ENCODE measurements at regions not wholly inside any gene's neighbourhood (a gene's known extent, or its start where the extent isn't known, plus 50 kb on each side); places are given as distances from the start of the nearest gene placed in this dataset.

DNA sequence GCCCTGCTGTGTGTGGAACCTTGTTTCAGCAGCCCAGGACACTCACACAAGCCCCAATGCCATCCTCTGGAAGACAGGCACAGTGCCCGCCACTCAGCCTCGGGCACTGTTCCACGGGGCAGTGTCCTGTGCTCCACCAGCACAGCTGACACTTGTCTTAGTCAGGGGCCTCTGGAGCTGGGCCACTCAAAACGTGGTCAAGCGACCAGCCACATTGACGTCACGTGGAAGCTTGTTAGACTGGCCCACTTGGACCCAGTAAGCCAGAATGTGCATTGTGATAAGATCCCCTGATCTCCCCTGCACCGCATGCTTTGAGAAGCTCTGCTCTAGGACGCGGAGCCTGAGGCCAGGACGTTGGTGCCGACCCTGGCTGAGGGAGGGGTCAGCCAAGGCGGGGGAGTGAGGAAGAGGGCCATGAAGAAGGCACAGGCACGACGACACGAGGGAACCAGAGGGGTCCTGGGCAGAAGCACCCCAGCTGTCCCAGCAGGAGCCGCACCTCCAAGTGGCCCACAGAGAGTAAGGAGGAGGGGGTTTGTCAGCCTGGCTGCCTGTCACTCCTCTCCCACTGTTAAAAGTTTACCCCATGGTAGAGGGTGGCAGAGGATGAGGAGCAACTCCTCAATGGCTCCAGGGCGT is 64.6 kb downstream of the LINC01488 start:
- no peak for DNase-seq (ENCODE audit: low spot score)

DNA sequence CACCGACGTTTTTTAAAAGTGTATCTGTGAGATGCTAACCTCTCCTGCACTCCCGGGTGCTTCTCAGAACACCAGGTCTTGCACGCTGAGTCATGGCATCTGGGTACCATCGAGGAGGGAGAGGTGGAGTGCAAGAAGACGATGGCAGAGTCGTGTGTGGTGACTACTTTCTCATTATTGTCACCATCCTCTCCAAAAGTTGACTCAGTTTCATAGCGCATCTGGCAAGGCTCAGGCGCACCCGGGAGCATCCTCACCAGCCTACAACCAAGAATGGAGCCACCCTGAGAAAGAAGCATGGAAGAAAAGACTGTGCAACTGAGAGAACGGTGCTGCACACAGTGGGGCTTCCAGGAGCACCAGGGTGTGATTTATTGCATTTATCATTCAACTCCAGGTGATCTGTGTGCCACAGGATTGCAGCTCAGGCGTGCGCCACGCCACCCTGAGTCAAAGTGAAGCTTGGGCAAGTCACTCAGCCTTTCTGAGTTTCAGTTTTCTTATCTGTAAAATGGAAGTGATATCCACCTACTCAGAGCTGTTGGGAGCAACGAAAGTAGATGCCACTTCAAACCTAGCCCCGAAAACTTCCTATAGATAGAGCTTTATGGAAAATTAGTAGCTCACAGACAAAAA is 65.4 kb downstream of the LINC01488 start:
- DNase-seq (ENCODE audit: low spot score) = no peak

DNA sequence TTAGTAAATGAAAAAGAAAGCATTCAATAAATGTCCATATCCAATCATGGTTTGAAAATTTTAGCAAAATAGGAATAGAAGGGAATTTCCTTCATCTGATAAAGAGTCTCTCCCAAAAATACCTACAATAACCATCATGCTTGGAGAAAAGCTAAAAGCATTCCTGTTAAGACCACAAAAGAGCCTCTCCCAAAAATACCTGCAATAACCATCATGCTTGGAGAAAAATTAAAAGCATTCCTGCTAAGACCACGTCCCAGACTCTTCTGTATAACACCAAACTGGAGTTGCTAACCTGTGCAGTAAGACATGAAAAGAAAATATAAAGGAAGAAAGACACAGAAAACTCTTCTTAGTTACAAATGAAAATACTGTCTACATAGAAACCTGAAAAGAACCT is 69.4 kb downstream of the LINC01488 start:
- DNase-seq (ENCODE audit: low spot score) = no peak

DNA sequence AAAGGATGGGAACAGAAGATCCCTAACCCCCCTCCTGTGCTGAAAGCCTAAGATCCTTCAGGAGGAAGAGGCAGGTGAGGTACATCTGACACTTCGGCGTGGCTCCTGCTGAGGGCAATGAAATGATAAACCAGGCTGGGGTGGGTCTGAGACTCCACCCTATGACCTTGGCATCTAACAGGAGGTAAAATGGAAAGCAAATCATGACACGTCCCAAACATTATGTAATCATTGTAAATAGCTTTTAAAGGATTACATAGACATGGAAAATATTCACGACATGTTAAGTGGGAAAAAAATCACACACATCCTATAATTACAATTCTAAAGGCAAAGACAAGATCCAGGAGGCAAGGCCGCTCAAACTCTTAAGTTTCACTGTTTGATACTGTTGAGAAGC is 70.5 kb downstream of the LINC01488 start:
- no peak for DNase-seq (ENCODE audit: low spot score)

DNA sequence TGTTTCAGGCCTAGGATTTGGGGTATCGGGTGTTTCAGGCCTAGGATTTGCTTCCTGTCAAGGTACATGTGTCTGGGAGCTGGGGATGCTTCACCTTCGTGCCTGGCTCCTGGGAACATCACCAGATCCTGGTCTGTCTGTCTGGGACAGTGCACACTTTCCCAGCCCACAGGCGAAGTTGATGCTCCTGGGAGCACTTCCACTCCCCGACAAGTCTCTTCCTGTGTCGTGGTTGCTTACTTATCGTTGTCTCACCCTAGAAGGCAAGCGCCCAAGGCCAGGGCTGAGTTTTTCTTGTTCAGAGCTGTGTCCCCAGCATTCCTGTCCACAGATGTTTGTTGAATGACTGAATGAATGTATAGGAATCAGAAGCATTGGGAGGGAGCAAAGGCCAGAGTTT is 71.5 kb downstream of the LINC01488 start:
- no peak for DNase-seq (ENCODE audit: low spot score)

DNA sequence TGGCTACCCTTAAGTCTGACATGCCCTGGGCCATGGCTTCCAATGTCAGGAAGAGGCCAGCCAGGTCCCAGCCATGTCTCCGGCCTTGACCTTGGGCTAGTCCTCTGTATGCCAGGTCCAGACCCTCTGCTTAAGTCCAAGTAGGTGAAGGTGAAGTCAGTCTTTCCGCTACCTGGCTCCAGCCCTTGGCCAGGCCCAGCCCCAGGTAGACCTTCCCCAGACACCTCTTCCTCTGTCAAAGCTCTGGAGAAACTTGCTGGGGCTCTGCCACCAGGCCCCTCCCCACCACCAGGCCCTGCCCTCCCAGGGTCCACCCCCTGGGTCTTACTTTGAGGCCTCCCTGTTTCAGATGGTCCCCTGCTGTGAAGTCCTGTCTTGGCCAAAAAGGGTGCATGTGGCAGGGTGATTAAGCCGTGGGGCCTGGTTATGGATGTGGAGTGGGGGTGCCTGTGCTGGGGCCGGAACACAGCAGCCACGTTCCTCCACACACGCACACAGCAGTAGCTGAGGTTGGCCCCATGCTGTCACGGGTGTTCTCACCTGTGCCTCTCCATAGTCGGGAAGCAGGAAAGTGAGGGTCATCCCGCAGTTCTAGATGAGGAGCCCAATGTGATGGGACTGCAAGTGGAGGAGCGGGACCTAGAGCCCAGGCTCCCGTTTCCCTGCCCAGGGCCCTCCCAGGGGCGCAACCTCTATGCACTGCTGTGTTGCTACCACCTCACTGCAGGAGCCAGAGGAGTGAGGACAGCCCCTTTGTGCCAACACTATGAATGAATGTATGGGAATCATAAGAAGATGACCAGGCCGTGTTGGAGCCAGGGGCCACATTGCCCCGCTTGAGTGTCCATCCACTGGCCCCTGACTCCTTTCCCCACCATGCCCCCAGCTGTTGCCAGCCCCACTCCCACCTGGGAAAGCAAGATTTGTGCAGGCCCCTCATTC is 72.2 kb downstream of the LINC01488 start:
- DNase-seq (ENCODE audit: low spot score) = no peak

DNA sequence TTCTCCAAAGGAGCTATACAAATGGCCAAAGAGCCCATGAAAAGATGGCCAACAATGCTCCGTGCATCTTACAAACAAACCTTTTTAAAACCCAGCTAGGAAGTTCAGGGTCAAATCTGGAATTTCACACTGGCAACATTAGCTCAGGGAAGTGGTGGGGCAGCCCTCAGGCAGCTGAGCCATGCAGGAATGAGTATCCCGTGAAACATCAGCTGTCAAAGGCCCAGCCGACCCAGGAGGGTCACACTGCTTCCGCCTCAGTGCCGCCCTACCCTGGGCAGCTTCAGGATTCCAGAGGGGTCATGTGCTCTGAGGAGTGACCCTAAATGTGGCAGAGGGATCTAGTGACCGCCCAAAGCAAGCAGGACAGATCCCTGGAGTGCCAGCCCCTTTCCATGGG is 73.4 kb downstream of the LINC01488 start:
- DNase-seq (ENCODE audit: low spot score) = no peak

DNA sequence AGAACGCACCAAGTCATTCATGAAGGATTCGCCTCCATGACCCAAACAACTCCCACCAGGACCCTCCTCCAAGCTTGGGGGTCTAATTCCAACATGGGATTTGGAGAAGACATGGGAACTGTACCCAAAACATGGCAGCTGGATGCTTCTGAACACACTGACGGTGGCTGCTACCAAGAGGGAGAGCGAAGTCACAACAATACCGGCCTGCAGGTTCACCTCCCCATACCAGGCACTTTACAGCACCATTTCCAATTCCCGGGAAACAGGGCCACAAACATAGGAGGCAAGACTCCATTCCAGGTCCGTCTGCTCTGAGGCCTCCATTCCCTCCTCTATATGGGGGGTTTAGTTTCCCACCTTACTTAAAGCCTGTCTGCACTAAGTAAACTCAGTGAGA is 75.8 kb downstream of the LINC01488 start:
- no peak for DNase-seq (ENCODE audit: low spot score)

DNA sequence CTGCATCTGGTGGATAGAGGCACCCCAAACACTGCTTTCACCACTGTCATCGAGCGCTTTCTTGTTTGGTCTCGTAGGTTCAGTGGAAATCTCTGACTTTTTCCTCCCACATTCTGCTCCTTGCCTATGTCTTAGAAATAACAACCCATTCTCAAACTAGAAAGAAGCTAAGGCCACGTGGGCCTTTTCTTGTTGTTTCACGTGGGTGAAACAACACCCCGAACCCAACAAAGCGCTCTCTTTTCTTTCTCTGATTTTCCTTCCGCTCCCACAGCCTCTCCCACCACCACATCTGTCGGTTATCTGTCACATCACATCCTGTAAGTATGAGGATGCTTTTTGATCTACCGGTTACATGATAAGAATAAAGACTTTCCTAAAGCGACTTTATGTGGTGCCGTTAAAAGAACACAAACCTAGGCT is 77.1 kb downstream of the LINC01488 start:
- DNase-seq (ENCODE audit: low spot score) = no peak

DNA sequence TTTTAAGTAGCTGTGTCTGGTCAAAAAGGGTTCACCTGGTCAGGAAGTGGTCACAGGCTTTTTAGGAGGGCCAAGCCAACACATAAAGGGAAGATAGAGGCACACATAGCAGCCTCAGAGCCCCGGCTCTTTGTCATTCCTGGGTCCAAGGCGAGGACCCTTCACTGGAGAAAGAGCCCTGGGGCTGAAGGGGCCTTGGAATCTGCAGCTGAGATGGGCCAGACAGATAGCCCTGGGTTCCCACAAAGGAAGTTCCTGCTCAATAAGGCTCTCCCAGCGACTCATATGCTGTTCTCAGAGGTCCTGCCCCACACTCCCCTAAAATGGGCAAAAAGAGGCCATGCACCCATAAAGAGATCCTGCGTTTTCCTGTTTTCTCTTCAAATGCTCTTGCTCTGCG is 77.7 kb downstream of the LINC01488 start:
- no peak for DNase-seq (ENCODE audit: low spot score)

DNA sequence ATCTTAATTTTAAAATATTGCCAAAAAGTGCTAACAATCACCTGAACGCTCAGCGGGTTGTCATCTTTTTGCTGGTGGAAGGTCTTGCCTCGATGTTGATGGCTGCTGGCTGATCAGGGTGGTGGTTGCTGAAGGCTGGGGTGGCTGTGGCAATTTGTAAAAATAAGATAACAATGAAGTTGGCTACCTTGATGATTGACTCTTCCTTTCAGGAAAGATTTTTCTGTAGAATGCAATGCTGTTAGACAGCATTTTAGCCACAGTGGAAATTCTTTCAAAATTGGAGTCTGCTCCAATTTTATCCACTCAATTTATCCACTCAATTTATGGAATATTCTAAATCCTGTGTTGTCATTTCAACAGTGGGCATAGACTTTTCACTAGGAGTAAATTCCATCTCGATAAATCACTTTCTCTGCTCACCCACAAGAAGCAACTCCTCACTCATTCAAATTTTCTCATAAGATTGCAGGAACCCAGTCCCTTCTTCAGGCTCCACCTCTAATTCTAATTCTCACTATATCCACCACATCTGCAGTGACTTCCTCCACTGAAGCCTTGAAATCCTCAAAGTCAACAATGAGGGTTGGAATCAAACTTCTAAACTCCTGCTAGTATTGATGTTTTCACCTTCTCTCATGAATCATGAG is 78.8 kb downstream of the LINC01488 start:
- DNase-seq (ENCODE audit: low spot score) = no peak

DNA sequence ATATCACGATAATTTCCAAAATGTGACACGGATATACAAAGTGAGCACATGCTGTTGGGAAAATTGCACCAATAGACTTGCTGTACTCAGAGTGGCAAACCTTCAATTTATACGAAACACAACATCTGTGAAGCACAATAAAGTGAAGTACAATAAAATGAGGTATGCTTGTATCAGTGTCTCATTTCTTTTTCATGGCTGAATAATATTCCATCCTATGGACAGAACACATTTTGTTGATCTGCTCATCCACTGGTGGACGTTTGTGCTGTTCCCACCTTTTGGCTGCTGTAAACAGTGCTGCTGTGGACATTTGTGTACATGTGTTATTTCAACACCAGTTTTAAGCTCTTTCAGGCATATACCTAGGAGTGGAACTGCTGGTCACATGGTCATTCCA is 78.7 kb upstream of the CCND1 start:
- no peak for DNase-seq (ENCODE audit: low spot score)

DNA sequence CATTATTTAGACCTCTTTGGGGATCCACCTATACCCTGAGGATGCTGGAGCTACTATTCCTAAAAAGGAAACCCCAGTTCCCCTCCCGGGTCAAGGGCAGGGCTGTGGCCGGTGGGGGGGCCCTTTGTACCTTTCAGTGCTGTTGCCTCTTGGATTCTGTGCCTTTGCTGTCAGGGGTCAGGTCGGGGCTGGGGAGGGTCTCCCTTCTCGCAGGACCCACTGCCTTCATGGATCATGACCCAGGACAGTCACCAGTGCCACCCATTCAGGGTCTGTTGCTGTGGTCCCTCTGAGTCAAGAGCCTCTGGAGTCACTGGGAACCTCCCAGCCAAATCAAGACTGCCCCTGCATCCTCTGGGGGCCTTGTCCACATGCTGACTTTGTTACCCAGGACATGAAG is 78.1 kb upstream of the CCND1 start:
- no peak for DNase-seq (ENCODE audit: low spot score)

DNA sequence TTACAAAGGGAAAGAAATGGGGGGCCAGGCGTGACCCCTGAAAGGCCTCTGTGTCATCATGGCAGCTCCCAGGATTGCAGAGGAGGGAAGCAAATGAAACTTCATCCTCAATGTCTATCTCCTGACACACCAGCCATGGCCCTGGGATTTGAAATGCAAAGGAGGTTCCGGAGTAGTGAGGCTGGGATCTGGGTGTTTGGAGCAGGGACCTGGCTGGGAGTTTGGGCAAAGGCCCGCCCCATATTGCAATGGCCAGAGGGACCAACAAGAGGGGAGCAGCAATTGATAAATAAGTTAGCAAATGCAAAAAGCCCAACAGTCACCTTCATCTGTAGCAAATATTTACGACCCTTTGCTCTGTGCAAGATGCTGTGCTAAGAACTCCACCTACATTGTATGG is 77.7 kb upstream of the CCND1 start:
- no peak for DNase-seq (ENCODE audit: low spot score)

DNA sequence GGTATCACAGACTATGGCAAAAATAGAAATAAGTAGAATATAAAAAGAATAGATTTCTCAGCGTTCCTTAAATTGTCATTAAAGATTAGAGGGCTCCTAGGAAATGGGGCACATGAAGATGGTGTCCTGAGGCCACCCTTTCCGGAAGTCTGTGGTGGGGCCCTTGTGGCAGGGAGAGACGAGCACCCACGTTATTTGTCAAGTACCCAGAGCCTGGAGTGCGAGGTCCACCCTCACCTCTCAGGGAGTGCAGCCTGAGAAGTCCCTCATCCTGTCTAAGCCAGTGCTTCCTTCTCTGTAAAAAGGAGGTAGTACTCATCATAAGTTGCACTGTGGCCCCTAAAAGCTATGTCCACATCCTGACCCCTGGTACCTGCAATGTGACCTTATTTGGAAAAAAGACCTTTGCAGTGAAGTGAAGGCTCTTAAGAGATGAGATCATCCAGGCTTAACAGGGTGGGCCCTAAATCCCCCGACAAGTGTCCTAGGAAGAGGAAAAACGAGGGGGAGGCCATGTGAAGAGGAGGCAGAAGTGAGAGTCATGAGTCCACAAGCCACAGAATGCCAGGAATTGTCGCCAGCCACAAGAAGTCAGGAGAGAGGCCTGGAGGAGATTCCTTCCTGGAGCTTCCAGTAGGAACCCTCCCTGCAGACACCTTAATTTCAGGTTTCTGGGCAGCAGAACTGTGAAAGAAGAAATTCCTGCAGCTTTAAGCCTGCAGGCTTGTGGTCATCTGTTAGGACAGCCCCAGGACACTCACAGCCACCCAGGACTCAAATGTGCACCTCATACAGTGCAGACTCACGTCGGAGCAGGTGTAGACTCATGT is 76.8 kb upstream of the CCND1 start:
- DNase-seq (ENCODE audit: low spot score) = peak; percentile 32

DNA sequence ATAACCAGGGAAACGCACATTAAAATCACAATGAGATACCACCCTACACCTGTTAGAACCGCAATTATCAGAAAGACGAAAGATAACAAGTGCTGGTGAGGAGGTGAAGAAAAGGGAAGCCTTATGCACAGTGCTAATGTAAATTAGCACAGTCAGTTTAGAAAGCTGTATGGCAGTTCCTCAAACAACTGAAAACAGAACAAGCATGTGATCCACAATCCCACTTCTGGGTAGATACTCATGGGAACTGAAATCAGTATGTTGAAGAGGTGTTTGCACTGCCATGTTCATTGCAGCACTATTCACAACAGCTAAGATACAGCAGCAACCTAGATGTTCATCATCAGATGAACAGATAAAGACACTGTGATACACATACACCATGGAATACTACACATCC is 75.0 kb upstream of the CCND1 start:
- no peak for DNase-seq (ENCODE audit: low spot score)

DNA sequence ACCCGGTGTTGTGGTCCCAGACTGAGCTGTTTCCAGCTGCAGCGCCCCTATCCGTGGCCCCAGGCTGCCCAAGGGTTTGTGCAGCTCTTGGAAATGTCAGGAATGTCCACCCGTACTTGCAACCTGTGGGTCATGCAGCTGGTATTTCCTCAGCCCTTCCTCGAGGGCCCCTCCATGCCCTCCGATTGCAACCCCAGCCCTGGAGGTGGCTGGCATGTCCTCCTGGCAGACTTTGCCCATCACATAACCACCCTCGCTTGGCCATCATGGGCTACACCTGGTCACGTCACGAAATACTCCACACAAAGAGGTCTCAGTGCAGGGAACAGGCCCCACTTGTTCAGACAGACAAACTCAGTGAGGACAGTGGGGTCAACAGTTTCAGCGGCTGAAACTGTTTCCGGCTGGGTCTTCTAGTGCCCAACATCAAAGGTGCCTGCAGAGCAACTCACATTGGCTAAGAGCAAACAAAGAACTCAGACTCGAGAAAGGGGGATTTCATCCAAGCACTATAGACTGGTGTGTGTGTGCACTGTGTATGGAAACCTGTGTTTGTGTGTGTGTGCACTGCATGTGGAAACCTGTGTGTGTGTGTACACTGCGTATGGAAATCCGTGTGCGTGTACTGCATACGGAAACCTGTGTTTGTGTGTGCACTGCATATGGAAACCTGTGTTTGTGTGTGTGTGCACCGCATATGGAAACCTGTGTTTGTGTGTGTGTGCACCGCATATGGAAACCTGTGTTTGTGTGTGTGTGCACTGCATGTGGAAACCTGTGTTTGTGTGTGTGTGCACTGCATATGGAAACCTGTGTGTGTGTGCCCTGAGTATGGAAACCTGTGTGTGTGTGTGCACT is 72.8 kb upstream of the CCND1 start:
- peak; percentile 15 for DNase-seq (ENCODE audit: low spot score)

DNA sequence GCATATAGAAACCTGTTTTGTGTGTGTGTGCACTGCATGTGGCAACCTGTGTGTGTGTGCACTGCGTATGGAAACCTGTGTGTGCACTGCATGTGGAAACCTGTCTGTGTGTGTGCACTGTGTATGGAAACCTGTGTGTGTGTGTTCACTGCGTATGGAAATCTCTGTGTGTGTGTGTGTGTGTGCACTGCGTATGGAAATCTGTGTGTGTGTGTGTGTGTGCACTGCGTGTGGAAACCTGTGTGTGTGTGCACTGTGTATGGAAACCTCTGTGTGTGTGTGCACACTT is 72.2 kb upstream of the CCND1 start:
- DNase-seq (ENCODE audit: low spot score) = no peak

DNA sequence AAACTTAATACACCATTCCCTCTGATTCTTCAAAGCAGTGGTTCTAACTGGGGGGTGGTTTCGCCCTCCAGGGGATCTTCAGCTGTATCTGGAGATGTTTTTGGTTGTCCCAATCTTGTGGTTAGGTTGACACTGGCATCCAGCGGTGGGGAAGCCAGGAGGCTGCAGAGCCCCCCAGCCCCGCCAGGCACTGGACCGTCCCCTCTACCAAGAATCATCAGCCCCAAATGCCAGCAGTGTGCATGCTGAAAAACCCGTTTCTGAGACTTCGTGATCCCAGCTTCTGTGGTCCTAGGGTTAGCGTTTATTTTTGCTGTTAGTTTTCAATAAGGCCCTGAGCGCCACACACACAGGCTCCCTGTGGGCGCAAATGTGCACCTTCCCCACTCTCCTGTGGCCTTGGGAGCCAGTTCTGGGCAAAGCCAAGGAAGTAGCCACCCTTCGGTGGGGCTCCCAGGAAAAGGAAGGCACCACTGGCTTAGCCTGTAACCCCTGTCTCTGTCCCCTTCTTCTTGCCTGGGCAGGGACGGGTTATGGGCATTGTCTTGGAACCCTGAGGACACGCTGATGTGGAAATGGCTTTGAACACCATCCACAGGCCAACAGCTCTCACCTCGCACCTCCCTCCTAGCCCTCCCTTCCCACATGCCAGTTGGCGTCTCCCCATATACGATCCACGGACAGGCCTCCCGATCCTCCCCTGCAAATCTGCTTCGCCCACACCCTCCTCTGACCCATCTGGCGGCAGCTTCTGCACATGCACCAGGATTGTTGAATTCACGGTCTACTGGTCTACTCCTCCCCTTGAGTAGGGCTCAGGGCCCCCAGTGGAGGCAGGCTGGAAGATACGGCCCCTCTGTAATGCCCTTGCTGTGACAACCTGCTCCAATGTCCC is 71.4 kb upstream of the CCND1 start:
- DNase-seq (ENCODE audit: low spot score) = no peak

All from AG08395 (cell line).